Embryonic facial prominence (tissue), 1 donor: ENCODE measurements at regions not wholly inside any gene's neighbourhood (a gene's known extent, or its start where the extent isn't known, plus 50 kb on each side); places are given as distances from the start of the nearest gene placed in this dataset.

Experiments used
- DNase-seq: peaks from one replicate; pipeline ENCODE4 v3.0.0-alpha.2; 2016; ENCODE audit errors: extremely low spot score

DNA sequence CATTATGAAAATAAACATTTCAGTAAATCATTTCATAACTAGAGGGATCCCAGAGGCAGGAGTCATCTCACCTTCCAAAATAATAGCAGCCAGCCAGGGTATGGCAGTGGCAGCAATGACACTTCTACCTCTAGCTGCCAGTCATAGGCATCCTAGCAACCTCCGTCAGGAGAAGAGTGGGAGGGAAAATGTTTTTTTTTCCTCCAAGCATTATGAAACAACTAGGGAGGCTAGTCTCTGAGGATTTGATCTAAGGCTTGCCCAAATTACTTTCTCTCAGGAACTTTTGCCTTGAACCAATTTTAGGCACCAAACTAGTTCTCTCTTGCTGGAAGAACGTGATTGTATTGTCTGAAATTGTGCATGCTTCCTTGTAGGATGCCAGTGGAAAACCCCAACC is 208.7 kb upstream of the PREP start:
- DNase-seq: no peak

DNA sequence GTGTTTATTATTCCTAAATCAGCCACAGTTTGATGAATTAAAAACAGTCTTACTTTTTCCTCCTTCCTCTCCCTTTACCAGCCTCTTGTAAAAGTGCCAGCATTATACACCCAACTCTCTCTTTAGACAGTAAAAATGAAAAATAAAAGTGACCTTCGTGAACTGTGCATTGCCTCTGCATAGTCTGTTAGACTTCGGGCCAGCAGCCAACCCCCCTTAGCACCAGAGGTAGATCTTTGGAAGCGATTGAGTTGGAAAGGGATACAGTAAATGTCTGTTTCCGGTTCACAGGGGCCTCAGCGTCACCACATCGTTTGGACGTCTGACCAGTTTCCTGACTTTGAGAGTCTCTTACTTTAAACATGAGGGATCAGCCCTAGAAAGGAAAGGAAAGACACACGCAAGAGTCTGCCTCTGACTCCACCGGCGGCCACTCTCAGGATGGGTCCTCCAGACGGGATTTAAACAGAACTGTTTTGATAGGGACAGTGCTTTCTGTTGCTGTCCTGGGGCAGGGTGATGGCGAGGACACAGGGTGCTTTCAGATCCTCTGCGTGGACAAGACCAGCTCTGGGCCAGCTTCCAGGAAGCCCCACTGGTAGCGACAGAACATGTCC is 206.6 kb upstream of the PREP start:
- DNase-seq: no peak

- peak; percentile 45 for DNase-seq
Observed at GRCh38 chr6:105608711-105609374, 206.0 kb upstream of the PREP start.

- DNase-seq: no peak
Observed at GRCh38 chr6:105607636-105608621, 205.0 kb upstream of the PREP start.

DNA sequence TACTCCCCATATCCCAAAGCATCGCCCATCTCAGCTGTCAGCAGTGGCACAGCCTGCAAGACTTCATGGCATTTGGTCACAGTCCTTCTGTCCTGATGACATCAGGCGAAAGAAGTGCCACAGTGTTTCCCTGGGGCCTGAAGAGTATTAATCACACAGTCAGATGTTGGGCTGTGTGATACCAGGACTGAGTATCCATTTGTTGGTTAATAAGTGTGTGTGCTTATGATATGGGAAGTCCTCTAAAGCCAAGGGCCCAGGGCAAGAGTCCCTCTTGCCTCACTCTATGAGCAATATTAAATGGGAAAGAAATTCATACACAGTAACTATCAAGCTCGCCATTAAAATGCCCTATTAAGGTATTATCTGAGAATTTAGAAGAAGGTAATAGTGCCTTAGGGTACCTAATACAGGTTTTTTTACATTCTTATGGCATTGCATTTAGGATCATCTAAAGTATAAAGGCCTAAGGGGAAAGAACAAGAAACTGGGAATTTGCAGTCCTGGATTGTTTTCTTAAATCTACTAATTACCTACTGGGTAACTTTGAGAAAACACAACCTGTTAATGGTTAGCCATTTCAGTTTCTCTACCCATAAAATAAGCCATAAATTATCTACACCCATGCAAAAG is 204.1 kb upstream of the PREP start:
- DNase-seq: no peak

DNA sequence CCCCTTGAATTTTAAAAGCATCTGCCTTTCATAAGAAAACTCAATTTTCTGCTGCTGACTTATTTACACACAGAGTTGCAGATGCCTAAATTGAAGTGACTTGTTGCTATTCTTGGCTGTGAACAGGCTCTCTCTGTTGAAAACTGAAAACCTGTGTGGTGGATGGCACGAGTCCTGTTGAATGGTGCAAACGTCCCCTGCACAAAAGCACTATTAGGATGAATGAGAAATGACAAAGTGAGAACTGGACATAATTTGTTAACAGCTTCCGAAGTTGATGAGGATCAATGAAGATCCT is 201.7 kb upstream of the PREP start:
- no peak for DNase-seq

GRCh38 chr6:105603788-105604586 is 201.1 kb upstream of the PREP start:
- DNase-seq: no peak

- no peak for DNase-seq
Observed at GRCh38 chr6:105601541-105602236, 198.8 kb upstream of the PREP start.

- no peak for DNase-seq
Observed at GRCh38 chr6:105600336-105601260, 197.7 kb upstream of the PREP start.

DNA sequence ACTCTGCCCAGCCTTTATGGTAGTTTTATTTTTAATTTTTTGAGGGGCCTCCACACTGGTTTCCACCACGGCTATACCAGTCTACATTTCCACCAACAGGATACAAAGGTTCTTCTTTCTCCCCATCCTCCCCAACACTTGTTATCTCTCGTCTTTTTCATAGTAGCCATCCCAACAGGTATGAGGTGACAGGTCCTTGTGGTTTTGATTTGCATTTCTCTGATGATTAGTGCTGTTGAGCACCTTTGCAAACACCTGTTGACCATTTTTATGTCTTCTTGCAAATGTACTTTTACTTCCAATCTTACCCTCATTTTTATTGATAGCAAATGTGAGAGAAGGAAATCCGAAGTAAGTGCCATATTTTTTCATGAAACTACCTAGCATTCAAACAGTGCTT is 195.4 kb upstream of the PREP start:
- DNase-seq: no peak

- DNase-seq: peak; percentile 24
Observed at GRCh38 chr6:105596284-105596755, 193.4 kb upstream of the PREP start.

DNA sequence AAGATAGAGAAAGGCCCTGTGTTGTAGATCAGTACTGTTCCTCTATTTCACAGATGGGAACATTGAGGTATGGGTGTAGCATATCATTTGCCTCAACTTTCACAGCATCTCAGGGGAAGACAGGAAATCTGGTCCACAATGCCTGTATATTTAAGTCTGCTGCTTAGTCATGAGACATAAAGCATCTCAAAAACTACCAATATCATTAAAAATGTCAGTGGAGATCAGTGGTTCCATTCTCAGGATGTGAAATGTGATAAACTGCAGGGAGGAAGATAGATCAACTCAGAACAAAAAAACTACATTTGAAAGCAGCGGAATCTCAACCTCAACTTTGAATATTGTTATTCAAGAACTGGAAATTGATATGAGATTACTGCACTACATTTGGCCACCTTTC is 192.9 kb upstream of the PREP start:
- DNase-seq: no peak

DNA sequence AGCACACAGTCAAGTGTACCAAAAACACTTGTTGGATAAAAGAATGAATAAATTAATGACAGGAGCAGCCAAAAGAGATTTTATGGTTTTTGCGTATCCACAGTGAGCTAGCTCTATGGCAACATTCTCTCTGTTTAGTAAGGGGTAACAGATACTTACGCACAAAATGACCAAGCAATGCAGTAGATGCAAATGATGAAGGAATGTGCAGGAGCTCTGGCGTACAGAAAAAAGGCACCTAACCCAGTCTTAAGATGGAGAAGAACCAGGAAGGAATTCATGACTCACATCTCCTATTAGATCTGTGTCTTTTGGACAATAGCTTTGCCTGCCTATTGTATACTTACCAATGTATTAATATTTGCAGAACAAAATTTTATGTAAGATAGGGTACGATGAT is 191.9 kb upstream of the PREP start:
- no peak for DNase-seq

DNA sequence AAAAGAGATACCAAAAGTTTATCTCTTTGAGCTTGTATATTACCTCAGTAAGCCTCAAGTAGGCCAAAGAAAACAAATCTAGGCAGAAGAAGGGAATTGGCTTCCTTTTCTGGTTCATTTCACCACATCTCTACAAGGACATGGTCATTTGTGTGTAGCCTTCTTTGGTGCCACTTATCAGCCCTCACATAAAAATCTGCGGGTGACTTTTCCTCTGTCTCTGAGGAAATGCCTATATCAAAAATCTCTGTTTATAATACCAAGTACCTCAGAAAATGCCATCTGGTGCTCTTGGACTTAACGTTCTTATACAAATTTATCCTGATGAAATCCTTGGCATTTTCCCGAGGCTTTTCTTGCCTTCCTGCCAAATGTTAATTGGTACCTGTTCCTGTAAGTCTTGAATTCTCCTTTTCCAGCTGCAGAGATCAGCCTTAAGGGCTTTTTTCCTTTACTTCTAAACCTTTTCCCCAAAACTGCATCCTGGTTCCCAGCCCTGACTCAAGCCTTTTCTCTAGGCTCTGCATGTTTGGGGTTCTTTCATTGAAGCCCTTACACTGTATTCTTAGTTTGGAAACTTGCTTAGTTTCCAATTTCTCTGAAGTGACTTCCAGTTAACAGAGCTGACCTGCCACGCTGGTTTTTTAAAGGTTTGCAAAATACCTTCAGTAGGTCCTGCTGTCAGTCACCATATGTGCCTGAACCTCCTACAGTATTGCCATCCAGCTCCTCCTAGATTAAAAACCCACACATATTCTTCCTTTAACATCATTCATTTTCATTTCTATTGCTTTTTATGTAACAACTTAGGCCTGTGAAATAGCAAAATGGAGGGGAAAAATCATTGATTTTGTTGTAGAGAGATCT is 191.2 kb upstream of the PREP start:
- DNase-seq: no peak

DNA sequence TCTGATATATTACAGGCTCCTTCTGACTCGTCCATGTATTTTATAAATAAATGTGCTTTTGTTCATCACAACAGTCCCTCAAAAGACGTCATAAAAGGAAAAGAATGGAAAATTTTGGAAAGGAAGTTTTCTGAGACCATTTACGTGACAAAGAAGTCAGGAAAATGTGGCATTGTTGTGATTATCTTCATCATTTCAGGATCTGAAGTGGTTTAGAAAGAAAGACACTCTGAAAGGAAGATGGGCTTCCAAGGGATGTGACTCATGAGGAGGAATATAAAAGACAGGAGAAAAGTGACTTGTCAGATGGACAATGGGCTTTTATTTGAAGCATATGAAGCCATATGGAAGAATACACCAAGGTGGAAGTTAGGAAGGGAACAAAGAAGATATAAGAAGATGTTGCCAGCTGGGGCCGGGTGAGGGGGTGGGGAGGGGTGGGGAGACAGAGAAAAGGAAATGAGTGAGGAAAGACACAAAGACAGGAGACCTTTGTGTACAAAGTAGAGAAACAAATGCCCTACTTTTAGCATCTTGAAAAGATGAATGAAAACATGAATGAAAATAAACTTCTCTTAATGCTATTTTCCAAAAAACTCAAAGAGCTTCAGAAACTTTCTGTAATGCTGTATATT is 190.3 kb upstream of the PREP start:
- DNase-seq: no peak

DNA sequence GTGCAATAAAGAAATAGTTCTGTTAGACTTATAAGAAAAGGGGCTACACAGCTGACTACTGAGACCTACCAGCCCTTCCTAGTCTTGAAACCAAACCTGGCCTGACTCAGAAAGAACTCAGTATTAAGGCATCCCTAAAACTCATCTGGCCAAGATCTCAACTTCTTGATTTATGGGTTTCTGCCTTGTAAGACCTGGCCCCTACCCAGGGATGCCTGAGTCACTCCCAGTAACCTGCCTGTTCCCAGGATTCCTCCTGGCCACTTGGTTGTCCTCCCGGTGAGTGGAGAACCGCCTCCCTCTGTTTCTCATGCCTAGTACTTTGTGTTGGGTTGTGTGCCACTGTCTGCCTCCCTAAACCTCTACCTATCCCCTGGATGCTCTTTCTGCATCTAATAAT is 189.4 kb upstream of the PREP start:
- DNase-seq: no peak

DNA sequence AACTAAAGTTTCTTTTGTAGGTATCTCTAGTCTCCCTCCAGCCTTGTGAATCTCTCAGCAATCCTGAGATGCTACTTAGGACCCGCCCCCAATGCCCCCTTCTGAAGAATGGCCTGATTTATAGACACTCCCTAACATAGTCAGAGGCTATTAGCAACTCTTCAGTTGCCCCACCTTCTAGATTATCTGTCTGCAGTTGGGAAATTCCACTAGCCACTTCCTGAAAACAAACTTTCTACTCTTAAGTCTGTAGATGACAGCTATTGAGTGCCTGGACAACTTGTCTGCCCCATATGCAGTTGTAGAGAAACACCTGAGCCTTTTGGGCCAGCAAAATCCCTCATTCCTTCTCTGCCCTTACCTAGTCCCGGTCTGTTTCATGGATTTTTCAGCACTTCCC is 188.2 kb upstream of the PREP start:
- no peak for DNase-seq

GRCh38 chr6:105588123-105588710 is 185.3 kb upstream of the PREP start:
- no peak for DNase-seq
